ENCODE measurements at regions not wholly inside any gene's neighbourhood (a gene's known extent, or its start where the extent isn't known, plus 50 kb on each side); places are given as distances from the start of the nearest gene placed in this dataset.

DNA sequence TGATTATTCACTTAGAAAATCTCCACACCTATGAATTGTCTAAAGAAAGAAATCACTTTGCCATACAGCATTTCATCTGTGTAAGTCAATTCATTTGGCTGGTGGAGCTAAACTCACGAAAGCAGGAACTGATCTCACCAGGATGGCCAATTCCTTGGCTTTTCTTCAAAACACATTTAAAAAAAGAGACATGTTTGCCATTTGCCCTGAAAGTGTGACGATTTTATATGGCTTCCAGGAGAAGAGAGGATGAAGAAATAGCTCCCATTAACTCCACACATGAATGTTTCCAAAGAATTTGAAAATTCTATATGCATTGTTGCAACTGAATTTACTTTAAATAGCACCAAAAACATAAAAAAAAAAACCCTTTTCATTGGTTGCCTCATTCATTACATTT lies 334.7 kb downstream of the DMRT2 start:
- 45% methylated on average over 2 of the region's 2 CpGs for WGBS

DNA sequence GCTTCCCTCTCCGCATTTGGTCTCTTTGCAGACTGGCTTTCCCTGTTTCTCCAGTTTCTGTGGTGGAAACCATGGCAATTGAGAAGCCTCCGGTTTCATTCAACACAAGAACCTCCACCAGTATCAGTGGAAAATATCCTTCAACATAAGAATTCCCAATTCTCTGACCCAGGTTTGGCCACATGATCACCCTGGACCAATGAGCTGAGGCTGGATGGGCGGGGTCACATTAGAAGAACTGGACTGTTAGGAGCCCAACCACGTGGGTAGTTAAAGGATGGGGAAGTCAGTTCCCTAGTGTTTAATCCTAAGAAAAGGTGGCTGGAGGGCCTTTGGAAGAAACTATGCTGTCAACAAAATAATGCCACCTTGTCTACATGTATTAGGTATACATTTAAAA lies 336.3 kb downstream of the DMRT2 start:
- no peaks in the 10 kb centered on the region for H3K27me3 ChIP-seq
- DNase-seq (ENCODE audit: low spot score in 2 of 2), result no peak
- no peak overlapping the region for H3K4me3 ChIP-seq
- no peaks in the 10 kb centered on the region for H3K4me1 ChIP-seq
- 63% methylated on average over 4 of the region's 4 CpGs for WGBS
- TF ChIP-seq EP300 (IDR thresholded peaks at IDR 0.05) (no peak), POLR2AphosphoS5 (IDR thresholded peaks at IDR 0.05) (no peak), POLR2A (IDR thresholded peaks at IDR 0.05) (no peak)
- TF ChIP-seq, protein P1, sequence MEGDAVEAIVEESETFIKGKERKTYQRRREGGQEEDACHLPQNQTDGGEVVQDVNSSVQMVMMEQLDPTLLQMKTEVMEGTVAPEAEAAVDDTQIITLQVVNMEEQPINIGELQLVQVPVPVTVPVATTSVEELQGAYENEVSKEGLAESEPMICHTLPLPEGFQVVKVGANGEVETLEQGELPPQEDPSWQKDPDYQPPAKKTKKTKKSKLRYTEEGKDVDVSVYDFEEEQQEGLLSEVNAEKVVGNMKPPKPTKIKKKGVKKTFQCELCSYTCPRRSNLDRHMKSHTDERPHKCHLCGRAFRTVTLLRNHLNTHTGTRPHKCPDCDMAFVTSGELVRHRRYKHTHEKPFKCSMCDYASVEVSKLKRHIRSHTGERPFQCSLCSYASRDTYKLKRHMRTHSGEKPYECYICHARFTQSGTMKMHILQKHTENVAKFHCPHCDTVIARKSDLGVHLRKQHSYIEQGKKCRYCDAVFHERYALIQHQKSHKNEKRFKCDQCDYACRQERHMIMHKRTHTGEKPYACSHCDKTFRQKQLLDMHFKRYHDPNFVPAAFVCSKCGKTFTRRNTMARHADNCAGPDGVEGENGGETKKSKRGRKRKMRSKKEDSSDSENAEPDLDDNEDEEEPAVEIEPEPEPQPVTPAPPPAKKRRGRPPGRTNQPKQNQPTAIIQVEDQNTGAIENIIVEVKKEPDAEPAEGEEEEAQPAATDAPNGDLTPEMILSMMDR (IDR thresholded peaks at IDR 0.05), result no peak
- no peak overlapping the region for H3K27ac ChIP-seq
- H3K9me3 ChIP-seq, result no peaks in the 10 kb centered on the region
- no peaks in the 10 kb centered on the region for H3K36me3 ChIP-seq

More for the DNA sequence above, 334.7 kb downstream of the DMRT2 start:
- Histone ChIP-seq H3K36me3 (no peaks in the 10 kb centered on the region), H3K4me1 (no peaks in the 10 kb centered on the region), H3K9me3 (no peaks in the 10 kb centered on the region), H3K27ac (no peak overlapping the region), H3K27me3 (no peaks in the 10 kb centered on the region), H3K4me3 (no peak overlapping the region)
- TF ChIP-seq EP300 (IDR thresholded peaks at IDR 0.05) (no peak), POLR2AphosphoS5 (IDR thresholded peaks at IDR 0.05) (no peak), POLR2A (IDR thresholded peaks at IDR 0.05) (no peak)
- TF ChIP-seq, protein P1 (IDR thresholded peaks at IDR 0.05), result no peak
- no peak for DNase-seq (ENCODE audit: low spot score in 2 of 2)

DNA sequence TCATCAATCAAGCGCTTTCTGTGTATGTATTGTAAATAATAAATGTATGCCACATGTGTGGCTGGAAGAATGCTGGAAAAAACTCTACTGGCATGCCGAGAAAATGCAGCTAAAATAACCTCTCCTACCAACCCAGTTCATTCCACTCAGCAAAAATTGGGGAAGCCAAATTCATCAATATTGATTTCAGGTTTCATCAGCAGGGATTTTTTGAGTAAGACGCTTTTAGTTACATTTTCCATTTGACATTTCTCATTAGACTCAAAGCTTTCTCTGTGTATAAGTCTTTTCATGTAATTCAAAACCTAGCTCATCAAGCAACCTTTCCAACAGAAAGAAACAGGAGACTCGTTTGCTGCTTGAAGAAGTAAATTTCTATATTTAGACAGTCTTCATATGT lies 338.1 kb downstream of the DMRT2 start:
- Histone ChIP-seq H3K36me3 (no peaks in the 10 kb centered on the region), H3K27me3 (no peaks in the 10 kb centered on the region), H3K27ac (no peak overlapping the region), H3K4me1 (no peaks in the 10 kb centered on the region), H3K9me3 (no peaks in the 10 kb centered on the region), H3K4me3 (no peak overlapping the region)
- 50% methylated on average over 4 of the region's 4 CpGs for WGBS
- TF ChIP-seq POLR2AphosphoS5 (IDR thresholded peaks at IDR 0.05) (no peak), EP300 (IDR thresholded peaks at IDR 0.05) (no peak), POLR2A (IDR thresholded peaks at IDR 0.05) (no peak)
- TF ChIP-seq, protein P1 (IDR thresholded peaks at IDR 0.05), result no peak
- no peak for DNase-seq (ENCODE audit: low spot score in 2 of 2)

DNA sequence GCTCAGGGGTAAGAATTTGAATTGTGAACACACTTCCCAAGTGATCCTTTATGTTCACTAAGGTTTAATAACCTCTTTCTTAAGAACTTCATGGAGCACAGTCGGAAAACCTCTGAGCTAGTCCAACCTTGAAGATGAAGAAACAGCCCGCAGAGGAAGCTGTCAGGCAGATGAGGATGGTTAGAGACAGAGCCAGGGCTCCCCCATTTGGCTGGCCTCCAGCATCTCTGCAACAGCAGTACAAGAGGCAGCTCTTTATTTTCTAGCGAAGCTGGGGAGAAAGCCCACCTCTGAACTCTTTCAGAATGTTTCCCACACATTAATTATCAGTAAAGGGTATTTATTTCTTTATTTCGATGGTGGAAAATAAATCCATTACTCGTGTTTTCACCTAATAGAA lies 350.8 kb downstream of the DMRT2 start:
- TF ChIP-seq EP300 (IDR thresholded peaks at IDR 0.05) (no peak), POLR2AphosphoS5 (IDR thresholded peaks at IDR 0.05) (no peak), POLR2A (IDR thresholded peaks at IDR 0.05) (no peak)
- TF ChIP-seq, protein P1 (IDR thresholded peaks at IDR 0.05), result no peak
- no peak for DNase-seq (ENCODE audit: low spot score in 2 of 2)
- H3K9me3 ChIP-seq, result peaks cover 3% of the 10 kb centered on the region
- H3K4me3 ChIP-seq, result no peak overlapping the region
- 43% methylated on average over 5 of the region's 5 CpGs for WGBS
- no peaks in the 10 kb centered on the region for H3K36me3 ChIP-seq
- H3K27me3 ChIP-seq, result no peaks in the 10 kb centered on the region
- no peak overlapping the region for H3K27ac ChIP-seq
- no peaks in the 10 kb centered on the region for H3K4me1 ChIP-seq

DNA sequence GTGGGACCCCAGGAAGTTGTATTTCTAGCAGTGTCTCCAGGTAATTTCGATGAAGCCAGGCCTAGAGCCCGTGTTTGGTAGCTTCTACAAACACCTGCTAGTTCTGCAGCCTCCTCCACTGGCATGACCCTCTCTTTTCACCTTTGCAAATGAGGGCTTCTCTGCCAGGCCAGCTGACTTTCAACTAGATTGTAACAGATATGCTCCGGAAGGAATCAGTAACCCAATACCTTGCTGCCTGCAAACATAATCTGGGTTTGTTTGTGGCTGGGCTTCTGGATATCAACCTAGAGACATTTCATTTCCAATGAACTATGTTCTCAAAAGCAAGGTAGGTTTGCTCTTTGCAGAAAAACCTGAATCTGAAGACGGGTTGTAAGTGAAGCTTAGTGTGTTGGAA lies 354.8 kb downstream of the DMRT2 start:
- TF ChIP-seq POLR2A (IDR thresholded peaks at IDR 0.05) (no peak), EP300 (IDR thresholded peaks at IDR 0.05) (no peak), POLR2AphosphoS5 (IDR thresholded peaks at IDR 0.05) (no peak)
- TF ChIP-seq, protein P1 (IDR thresholded peaks at IDR 0.05), result no peak

More for the DNA sequence above, 354.8 kb downstream of the DMRT2 start:
- H3K36me3 ChIP-seq, result no peaks in the 10 kb centered on the region
- no peaks in the 10 kb centered on the region for H3K4me1 ChIP-seq
- H3K27ac ChIP-seq, result no peak overlapping the region
- DNase-seq (ENCODE audit: low spot score in 2 of 2), result no peak
- no peaks in the 10 kb centered on the region for H3K27me3 ChIP-seq
- H3K4me3 ChIP-seq, result no peak overlapping the region
- WGBS, result 85% methylated on average over 4 of the region's 4 CpGs
- no peaks in the 10 kb centered on the region for H3K9me3 ChIP-seq

Data from suprapubic skin (tissue), 4 donors.